CD14-positive monocyte (primary cell): ENCODE measurements at regions not wholly inside any gene's neighbourhood (a gene's known extent, or its start where the extent isn't known, plus 50 kb on each side); places are given as distances from the start of the nearest gene placed in this dataset.

Experiments
- DNase-seq, 3 donors: peaks; one replicate each; pipeline ENCODE4 v3.0.0-alpha.2; 2011 to 2022
- H2AFZ ChIP-seq: 2 replicates; pipeline ENCODE4 v1.6.0; 2012; ENCODE audit warnings: mild to moderate bottlenecking, low read depth, low read length, inconsistent platforms; ENCODE audit not compliant: insufficient read depth, poor library complexity, severe bottlenecking
- H3K27ac ChIP-seq, 2 donors: 1 replicate in 1 of 2; 2 replicates in 1 of 2; pipeline ENCODE4 v1.5.1; 2012 to 2013; ENCODE audit warnings: low read length in 2 of 2, control low read depth in 1 of 2, inconsistent platforms in 1 of 2, low read depth in 1 of 2, mild to moderate bottlenecking in 1 of 2
- H3K27me3 ChIP-seq, 2 donors: one replicate each; pipeline versions ENCODE4 v1.6.0 to v1.6.1; 2011 to 2013; ENCODE audit warnings: low read length in 2 of 2; ENCODE audit not compliant: control insufficient read depth in 2 of 2, insufficient read depth in 2 of 2
- H3K36me3 ChIP-seq, 2 donors: replicated peaks in 1 of 2; 1 replicate in 1 of 2; 2 replicates in 1 of 2; pipeline versions ENCODE4 v1.5.1 to v1.6.1; 2012 to 2013; ENCODE audit warnings: low read length in 2 of 2, control low read depth in 1 of 2, inconsistent platforms in 1 of 2, mild to moderate bottlenecking in 1 of 2; ENCODE audit not compliant: insufficient read depth in 2 of 2, control insufficient read depth in 1 of 2
- H3K4me1 ChIP-seq, 2 donors: 1 replicate in 1 of 2; 2 replicates in 1 of 2; pipeline versions ENCODE4 v1.5.1 to v1.6.1; 2012 to 2013; ENCODE audit warnings: low read length in 2 of 2, control low read depth in 1 of 2, inconsistent platforms in 1 of 2, mild to moderate bottlenecking in 1 of 2, moderate library complexity in 1 of 2; ENCODE audit not compliant: insufficient read depth in 2 of 2, control insufficient read depth in 1 of 2
- H3K4me2 ChIP-seq: replicated peaks from 2 replicates; pipeline ENCODE3; 2012; ENCODE audit warnings: low read length, moderate library complexity, mild to moderate bottlenecking; ENCODE audit not compliant: poor library complexity, severe bottlenecking; ENCODE audit errors: extremely low read depth
- H3K4me3 ChIP-seq, 3 experiments: fragments of 200-600 bp in 1 of 3; sonication (generic) in 1 of 3; replicated peaks in 1 of 3; 1 replicate in 2 of 3; 2 replicates in 1 of 3; pipeline ENCODE4 v1.5.1; 2011 to 2013; ENCODE audit warnings: low read length in 3 of 3, mild to moderate bottlenecking in 3 of 3, control low read depth in 2 of 3, low read depth in 2 of 3, inconsistent platforms in 1 of 3, moderate library complexity in 1 of 3
- H3K79me2 ChIP-seq: 2 replicates; pipeline ENCODE4 v1.6.0; 2012; ENCODE audit warnings: mild to moderate bottlenecking, control low read depth, inconsistent platforms, low read length, moderate library complexity; ENCODE audit not compliant: insufficient read depth
- H3K9ac ChIP-seq: 2 replicates; pipeline ENCODE4 v1.6.0; 2017; ENCODE audit warnings: low read length, mild to moderate bottlenecking; ENCODE audit not compliant: insufficient read depth, poor library complexity, severe bottlenecking
- H3K9me3 ChIP-seq, 2 donors: replicated peaks in 1 of 2; 1 replicate in 1 of 2; 2 replicates in 1 of 2; pipeline versions ENCODE4 v1.5.1 to v1.6.1; 2012 to 2013; ENCODE audit warnings: low read length in 2 of 2, control low read depth in 1 of 2; ENCODE audit not compliant: control insufficient read depth in 1 of 2, insufficient read depth in 1 of 2
- H4K20me1 ChIP-seq: 2 replicates; pipeline ENCODE4 v1.6.0; 2012; ENCODE audit warnings: mild to moderate bottlenecking, low read length, control low read depth, moderate library complexity; ENCODE audit not compliant: insufficient read depth
- H3K27ac Mint-ChIP-seq, 7 donors: one replicate each; pipeline ENCODE4 v1.8.0; 2020; ENCODE audit warnings: mild to moderate bottlenecking in 7 of 7, mixed read lengths in 7 of 7, moderate library complexity in 6 of 7, inconsistent platforms in 2 of 7
- H3K27me3 Mint-ChIP-seq, 3 donors: one replicate each; pipeline ENCODE4 v1.8.0; 2021 to 2022; ENCODE audit warnings: low read depth in 3 of 3, mild to moderate bottlenecking in 3 of 3, mixed read lengths in 3 of 3, moderate library complexity in 3 of 3, inconsistent platforms in 1 of 3
- H3K36me3 Mint-ChIP-seq, 2 donors: one replicate each; pipeline ENCODE4 v1.8.0; 2020; ENCODE audit warnings: mixed read lengths in 2 of 2, inconsistent platforms in 1 of 2, mild to moderate bottlenecking in 1 of 2
- H3K4me1 Mint-ChIP-seq: one replicate; pipeline ENCODE4 v1.8.0; 2020; ENCODE audit warnings: mild to moderate bottlenecking, mixed read lengths
- H3K4me3 Mint-ChIP-seq, 2 donors: one replicate each; pipeline ENCODE4 v1.8.0; 2020; ENCODE audit warnings: mild to moderate bottlenecking in 2 of 2, mixed read lengths in 2 of 2, moderate library complexity in 1 of 2
- H3K9me3 Mint-ChIP-seq, 7 donors: one replicate each; pipeline ENCODE4 v1.8.0; 2020 to 2022; ENCODE audit warnings: mixed read lengths in 7 of 7, mild to moderate bottlenecking in 6 of 7, moderate library complexity in 6 of 7, inconsistent platforms in 2 of 7
- WGBS: methylation state at CpG from one replicate; pipeline ENCODE4 v1.1.5; 2013; ENCODE audit warnings: missing lambda C conversion rate; ENCODE audit not compliant: insufficient coverage; 5-methylcytosine and 5-hydroxymethylcytosine counted together
- intact Hi-C, 2 donors: fragments of 100-400 bp; cut with micrococcal nuclease; formaldehyde crosslinking; loops; one replicate each; pipeline versions ENCODE4 v1.15.0 to v1.15.1; 2023
- TF ChIP-seq, protein P1 (sequence below): fragments of 200-600 bp; IDR thresholded peaks from one replicate; pipeline ENCODE4 v1.8.0; 2022; ENCODE audit warnings: antibody characterized with exemption, mild to moderate bottlenecking

DNA sequence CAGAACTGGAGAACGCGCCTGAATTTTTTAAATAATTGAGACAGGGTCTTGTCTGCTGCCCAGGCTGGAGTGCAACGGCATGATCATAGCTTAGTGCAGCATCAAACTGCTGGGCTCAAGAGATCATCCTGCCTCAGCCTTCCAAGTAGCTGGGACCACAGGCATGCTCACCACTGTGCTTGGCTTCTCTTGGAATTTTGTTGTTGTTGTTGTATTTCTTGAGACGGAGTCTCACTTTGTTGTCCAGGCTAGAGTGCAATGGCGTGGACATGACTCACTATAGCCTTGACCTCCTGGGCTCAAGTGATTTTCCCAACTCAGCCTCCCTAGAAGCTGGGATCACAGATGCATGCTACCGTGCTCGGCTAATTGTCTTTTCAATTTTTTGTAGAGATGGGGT, 58.4 kb upstream of the DAB2IP start:
- 96% methylated on average over 5 of the region's 7 CpGs for WGBS
- TF ChIP-seq, protein P1, sequence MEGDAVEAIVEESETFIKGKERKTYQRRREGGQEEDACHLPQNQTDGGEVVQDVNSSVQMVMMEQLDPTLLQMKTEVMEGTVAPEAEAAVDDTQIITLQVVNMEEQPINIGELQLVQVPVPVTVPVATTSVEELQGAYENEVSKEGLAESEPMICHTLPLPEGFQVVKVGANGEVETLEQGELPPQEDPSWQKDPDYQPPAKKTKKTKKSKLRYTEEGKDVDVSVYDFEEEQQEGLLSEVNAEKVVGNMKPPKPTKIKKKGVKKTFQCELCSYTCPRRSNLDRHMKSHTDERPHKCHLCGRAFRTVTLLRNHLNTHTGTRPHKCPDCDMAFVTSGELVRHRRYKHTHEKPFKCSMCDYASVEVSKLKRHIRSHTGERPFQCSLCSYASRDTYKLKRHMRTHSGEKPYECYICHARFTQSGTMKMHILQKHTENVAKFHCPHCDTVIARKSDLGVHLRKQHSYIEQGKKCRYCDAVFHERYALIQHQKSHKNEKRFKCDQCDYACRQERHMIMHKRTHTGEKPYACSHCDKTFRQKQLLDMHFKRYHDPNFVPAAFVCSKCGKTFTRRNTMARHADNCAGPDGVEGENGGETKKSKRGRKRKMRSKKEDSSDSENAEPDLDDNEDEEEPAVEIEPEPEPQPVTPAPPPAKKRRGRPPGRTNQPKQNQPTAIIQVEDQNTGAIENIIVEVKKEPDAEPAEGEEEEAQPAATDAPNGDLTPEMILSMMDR: no peak
- peaks cover 2 to 3% of the 10 kb centered on the region in 2 donors for H3K36me3 Mint-ChIP-seq

DNA sequence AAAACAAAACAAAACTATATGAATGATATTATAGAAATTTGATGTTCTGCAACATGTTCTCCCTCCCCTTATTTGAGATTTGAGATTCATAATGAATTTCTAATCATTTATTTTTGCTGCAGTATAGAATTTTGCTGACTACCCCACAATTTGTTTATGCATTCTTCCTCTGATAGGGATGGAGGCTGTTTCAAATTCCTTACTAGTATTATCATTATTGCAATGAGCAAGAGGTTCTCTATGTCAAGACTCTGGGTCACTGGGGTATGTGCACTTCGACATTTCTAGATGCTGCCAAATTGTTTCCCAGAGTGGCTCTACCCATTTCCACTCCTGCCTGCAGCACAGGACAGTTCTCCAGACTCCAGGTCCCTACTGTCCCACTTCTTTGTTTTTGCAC, 54.9 kb upstream of the DAB2IP start:
- Histone ChIP-seq H3K36me3 (no peaks in the 10 kb centered on the region), H2AFZ (no peak overlapping the region), H3K4me3 (no peak overlapping the region), H3K9ac (no peak overlapping the region), H3K27ac (no peak overlapping the region), H3K79me2 (no peaks in the 10 kb centered on the region), H4K20me1 (no peaks in the 10 kb centered on the region), H3K4me1 (peaks cover 28 to 35% of the 10 kb centered on the region in 2 donors), H3K9me3 (peaks cover 5 to 29% of the 10 kb centered on the region in 2 donors), H3K27me3 (peaks cover 39 to 52% of the 10 kb centered on the region in 2 donors), H3K4me2 (no peak overlapping the region)
- no peak overlapping the region for H3K27ac Mint-ChIP-seq
- peaks cover 5 to 29% (median 18%) of the 10 kb centered on the region in 7 donors for H3K9me3 Mint-ChIP-seq
- DNase-seq: no peak
- intact Hi-C loops: no loop called here
- H3K27me3 Mint-ChIP-seq: peaks cover 65 to 84% (median 73%) of the 10 kb centered on the region in 3 donors
- no CpG with 5 or more reads among the region's 1 CpG for WGBS
- TF ChIP-seq, protein P1: no peak
- peak overlapping the region in 1 of 2 donors; percentile 30 for H3K4me3 Mint-ChIP-seq
- peaks cover 25% of the 10 kb centered on the region for H3K4me1 Mint-ChIP-seq
- peaks cover 3 to 5% of the 10 kb centered on the region in 2 donors for H3K36me3 Mint-ChIP-seq

More for the DNA sequence above, 58.4 kb upstream of the DAB2IP start:
- H3K4me1 ChIP-seq: peaks cover 0 to under 1% of the 10 kb centered on the region in 2 donors
- no peak overlapping the region for H3K9ac ChIP-seq
- DNase-seq: no peak
- H3K4me3 Mint-ChIP-seq: no peak overlapping the region
- H3K27me3 ChIP-seq: peaks cover 17 to 32% of the 10 kb centered on the region in 2 donors
- H3K27me3 Mint-ChIP-seq: peaks cover 51 to 67% (median 57%) of the 10 kb centered on the region in 3 donors
- H2AFZ ChIP-seq: no peak overlapping the region
- no peaks in the 10 kb centered on the region for H3K79me2 ChIP-seq
- intact Hi-C loops: no loop called here
- peaks cover 5 to 17% of the 10 kb centered on the region in 2 donors for H3K9me3 ChIP-seq
- H3K27ac ChIP-seq: no peak overlapping the region
- H4K20me1 ChIP-seq: no peaks in the 10 kb centered on the region
- no peaks in the 10 kb centered on the region for H3K36me3 ChIP-seq
- no peaks in the 10 kb centered on the region for H3K4me1 Mint-ChIP-seq
- peaks cover 5 to 16% (median 13%) of the 10 kb centered on the region in 7 donors for H3K9me3 Mint-ChIP-seq
- no peak overlapping the region for H3K27ac Mint-ChIP-seq
- no peak overlapping the region for H3K4me3 ChIP-seq
- H3K4me2 ChIP-seq: no peak overlapping the region
